Amygdala (tissue), 56 donors: ENCODE measurements at regions not wholly inside any gene's neighbourhood (a gene's known extent, or its start where the extent isn't known, plus 50 kb on each side); places are given as distances from the start of the nearest gene placed in this dataset.
"Not testable (repeated sequence)": the region's sequence is repeated elsewhere in the genome, so short reads cannot be mapped to it uniquely, and the experiment has no call there.

Source experiments
- DNase-seq, 56 donors: peaks; one replicate each; lab custom pipeline; 2025; lab: John Stamatoyannopoulos, UW

DNA sequence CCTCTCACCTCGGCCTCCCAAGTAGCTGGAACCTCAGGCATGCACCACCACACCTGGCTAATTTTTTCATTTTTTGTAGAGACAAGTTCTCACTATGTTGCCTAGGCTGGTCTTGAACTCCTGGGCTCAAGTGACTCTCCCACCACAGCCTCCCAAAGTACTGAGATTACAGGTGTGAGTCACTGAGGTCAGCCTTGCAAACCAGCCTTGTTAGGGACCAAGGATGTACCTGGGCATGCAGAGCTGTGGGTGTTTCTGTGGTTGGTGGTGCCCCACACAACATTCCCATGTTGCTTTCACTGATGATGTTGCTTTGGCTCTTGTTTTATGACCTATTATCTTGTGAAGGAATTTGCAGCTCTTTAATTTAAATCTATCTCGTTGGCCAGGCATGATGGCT lies 54.8 kb downstream of the OTUD1 start:
- DNase-seq: no peak

GRCh38 chr10:23496727-23497126 lies 57.9 kb downstream of the OTUD1 start:
- DNase-seq: peak in 1 of 56 donors; percentile 7

DNA sequence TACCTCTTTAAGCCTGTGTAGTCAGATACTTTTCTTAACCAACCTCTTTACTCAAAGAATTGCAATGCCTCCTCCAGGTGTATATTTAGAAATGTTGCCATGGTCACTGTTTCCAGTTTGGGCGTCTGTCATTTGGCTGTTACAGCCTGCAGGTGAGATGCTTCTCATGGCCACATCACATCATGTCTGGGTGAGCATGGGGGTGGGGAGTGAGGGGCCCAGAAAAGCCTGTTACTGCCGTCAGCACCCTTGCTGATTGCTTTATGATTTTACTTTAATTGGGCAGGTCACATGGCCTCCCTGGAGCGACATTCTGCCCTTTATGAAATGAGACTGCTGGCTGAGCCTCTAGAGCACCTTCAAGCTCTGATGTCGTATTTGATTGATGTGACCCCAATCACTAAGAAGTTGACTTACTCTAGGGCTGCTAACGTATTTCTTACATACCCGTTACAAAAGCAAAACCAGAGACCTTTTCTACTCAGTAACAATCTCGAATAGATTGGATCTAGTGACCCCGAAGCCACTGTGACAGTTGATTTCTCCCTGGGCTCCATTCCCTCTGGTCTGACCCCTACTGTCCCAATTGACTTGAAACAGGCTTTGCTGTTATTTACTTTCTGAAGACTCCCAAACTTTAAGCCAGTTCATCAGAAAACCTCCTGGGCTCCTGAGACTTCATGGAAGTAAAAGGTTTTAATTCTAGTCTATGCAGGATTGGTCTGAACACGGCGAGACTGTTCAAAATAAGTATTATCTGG lies 60.7 kb downstream of the OTUD1 start:
- peak in 6 of 56 donors; percentile 3 to 25 (median 8) for DNase-seq

- DNase-seq: no peak
Measured at GRCh38 chr10:23505797-23506465, 67.1 kb downstream of the OTUD1 start.

- DNase-seq: no peak
Measured at GRCh38 chr10:23512355-23513058, 73.6 kb downstream of the OTUD1 start.

GRCh38 chr10:23513621-23514020 lies 74.7 kb downstream of the OTUD1 start:
- not testable (repeated sequence) for DNase-seq

- DNase-seq: no peak
Measured at GRCh38 chr10:23514321-23514720, 75.4 kb downstream of the OTUD1 start.

- DNase-seq: peak in 3 of 56 donors; percentile 2 to 9 (median 9)
Measured at GRCh38 chr10:23516530-23516929, 77.7 kb downstream of the OTUD1 start.

GRCh38 chr10:23517155-23517554 lies 78.3 kb downstream of the OTUD1 start:
- no peak for DNase-seq

DNA sequence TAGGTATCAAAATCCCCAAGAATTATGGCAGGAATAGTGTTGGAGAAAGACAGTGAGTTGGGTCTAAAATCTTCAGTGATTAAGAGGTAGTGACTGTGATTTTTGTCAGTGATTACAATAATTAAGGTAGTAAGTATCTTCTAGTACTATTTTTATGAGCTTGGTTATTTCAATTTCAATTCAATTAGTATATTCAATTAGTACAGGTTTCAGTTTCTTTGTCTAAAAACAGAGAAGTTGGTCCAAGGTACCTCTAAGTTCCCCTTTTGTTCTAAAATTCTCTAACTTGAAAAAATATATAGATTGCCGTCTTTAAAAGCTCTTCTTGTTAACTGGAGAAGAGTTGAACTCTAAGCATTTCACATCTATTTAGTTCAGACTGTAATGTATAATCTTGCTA lies 82.9 kb downstream of the OTUD1 start:
- DNase-seq: no peak

DNA sequence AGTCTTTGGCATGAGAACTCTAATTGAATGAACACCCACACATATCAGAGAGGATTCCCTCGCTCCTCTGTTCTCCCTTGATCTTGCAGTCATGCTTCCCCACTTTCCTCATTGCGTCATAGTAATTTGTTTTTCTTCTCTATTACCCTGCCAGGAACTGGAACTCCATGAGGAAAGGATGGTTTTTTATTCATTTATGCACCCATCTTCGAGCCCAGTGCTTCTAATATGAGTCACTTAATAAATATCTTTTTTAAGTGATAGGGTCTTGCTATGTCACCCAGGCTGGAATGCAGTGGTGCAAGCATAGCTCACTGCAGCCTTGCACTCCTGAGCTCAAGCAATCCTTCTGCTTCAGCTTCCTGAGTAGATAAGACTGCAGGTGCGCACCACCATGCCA lies 83.5 kb downstream of the OTUD1 start:
- DNase-seq: no peak

DNA sequence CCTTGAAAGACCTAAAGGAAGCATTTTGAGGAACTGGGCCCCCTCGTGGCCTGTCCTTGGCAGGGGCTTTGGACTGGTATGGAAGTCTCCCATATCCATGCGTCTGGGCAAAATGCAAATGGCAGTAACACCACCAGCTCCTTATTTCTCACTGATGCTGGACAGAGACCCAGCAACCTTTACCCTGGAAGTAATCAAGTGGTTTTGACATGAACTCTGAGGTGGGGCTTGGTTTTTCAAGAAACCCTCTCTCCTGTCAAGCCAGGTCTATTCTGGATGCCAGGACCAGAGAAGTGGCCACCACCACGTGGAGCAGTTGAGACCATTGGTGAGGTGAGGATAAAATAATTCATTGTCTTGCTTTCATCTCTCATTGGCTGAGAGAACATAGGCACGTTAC lies 84.4 kb downstream of the OTUD1 start:
- DNase-seq: no peak

GRCh38 chr10:23525406-23525805 lies 86.5 kb downstream of the OTUD1 start:
- DNase-seq: peak in 14 of 56 donors; percentile 1 to 48 (median 8)

- DNase-seq: no peak
Measured at GRCh38 chr10:23528419-23528818, 89.5 kb downstream of the OTUD1 start.

DNA sequence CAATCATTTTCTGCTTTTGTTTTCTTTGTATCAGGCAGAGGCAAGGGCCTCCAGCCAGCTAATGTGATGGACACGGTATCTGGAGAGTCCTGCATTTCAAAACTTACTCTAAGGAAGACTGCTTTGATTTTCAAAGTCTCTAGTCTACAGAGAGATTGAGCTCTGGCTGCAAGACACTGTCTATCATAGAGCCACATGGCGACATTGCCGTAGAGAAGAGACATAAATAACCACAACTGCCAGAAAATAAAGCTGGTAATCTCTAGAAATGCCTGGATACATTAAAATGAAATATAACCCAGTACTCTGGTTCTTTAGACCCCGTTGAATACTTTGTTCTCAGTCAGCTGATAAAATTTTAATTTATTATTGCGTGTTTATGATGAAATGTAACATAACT lies 90.8 kb downstream of the OTUD1 start:
- DNase-seq: no peak

- DNase-seq: no peak
Measured at GRCh38 chr10:23530079-23530478, 91.2 kb downstream of the OTUD1 start.

- DNase-seq: no peak
Measured at GRCh38 chr10:23533212-23533611, 94.3 kb downstream of the OTUD1 start.

DNA sequence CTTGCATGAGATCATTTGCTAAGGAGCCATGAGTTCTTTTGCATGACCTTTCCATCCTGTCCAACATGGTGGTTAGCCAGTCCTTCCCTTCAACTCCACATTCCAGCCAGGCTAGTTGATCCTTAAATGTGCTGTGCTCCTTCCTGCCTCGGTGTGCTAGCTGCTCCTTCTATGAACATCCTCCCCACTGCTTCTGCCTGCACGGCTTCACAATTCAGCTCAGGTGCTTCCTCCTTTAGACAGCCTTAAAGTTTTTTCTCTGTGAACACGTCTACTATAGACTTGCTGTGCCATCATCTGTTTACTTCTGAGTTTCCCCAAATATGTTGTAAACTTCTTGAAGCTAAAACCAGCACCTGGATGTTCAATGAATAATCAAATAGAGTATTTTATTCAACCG lies 95.5 kb downstream of the OTUD1 start:
- no peak for DNase-seq

- DNase-seq: no peak
Measured at GRCh38 chr10:23534761-23535160, 95.9 kb downstream of the OTUD1 start.

GRCh38 chr10:23535381-23535780 lies 96.5 kb downstream of the OTUD1 start:
- DNase-seq: no peak

DNA sequence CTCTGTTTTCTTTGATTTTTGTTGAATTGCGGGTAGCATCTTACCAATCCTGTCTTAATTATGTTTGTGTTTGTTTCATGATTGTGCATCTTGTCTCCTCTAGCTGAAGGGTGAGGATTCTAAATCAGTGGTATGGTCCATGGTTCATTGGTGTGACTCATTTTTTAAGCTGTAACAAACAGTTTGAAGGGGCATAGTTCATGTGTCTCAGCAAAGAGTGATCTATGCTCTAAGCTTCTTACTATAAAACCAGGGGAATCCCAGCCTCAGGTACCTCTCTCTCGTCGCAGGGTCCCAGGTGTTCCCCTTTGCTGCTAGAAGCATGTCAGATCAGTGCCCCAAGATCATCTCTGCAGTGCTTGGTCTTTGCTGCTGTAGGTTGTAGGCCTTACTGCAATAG lies 100.1 kb downstream of the OTUD1 start:
- no peak for DNase-seq
